DND-41 (cell line): ENCODE measurements at regions not wholly inside any gene's neighbourhood (a gene's known extent, or its start where the extent isn't known, plus 50 kb on each side); places are given as distances from the start of the nearest gene placed in this dataset.

Source experiments
- EZH2 ChIP-seq: IDR thresholded peaks from 3 replicates; pipeline ENCODE4 v1.6.1; 2012; ENCODE audit warnings: borderline replicate concordance, low read depth, mild to moderate bottlenecking, moderate library complexity, low read length, inconsistent platforms; ENCODE audit not compliant: severe bottlenecking
- TF ChIP-seq, protein P1 (sequence below): IDR thresholded peaks from 2 replicates; pipeline ENCODE4 v1.5.1; 2012; ENCODE audit warnings: borderline replicate concordance, low read length, moderate library complexity, mild to moderate bottlenecking; ENCODE audit not compliant: poor library complexity, severe bottlenecking; ENCODE audit errors: extremely low read depth

DNA sequence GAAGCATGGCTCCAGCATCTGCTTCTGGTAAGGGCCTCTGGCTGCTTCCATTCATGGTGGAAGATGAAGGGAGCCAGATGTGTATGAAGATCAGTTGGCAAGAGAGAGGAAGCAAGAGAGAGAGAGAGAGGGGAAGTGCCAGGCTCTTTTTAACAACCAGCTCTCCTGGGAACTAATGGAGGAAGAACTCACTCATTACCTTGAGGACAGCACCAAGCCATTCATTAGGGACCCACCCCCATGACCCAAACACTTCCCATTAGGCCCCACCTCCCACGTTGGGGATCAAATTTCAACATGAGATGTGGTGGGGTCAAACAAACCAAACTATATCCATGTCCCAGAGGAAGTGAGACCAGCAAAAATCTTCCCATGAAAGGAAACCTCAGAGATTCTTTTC lies 124.8 kb upstream of the SIX2 start:
- TF ChIP-seq, protein P1, sequence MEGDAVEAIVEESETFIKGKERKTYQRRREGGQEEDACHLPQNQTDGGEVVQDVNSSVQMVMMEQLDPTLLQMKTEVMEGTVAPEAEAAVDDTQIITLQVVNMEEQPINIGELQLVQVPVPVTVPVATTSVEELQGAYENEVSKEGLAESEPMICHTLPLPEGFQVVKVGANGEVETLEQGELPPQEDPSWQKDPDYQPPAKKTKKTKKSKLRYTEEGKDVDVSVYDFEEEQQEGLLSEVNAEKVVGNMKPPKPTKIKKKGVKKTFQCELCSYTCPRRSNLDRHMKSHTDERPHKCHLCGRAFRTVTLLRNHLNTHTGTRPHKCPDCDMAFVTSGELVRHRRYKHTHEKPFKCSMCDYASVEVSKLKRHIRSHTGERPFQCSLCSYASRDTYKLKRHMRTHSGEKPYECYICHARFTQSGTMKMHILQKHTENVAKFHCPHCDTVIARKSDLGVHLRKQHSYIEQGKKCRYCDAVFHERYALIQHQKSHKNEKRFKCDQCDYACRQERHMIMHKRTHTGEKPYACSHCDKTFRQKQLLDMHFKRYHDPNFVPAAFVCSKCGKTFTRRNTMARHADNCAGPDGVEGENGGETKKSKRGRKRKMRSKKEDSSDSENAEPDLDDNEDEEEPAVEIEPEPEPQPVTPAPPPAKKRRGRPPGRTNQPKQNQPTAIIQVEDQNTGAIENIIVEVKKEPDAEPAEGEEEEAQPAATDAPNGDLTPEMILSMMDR: no peak
- no peak for TF ChIP-seq EZH2
